KMS-11 (cell line): ENCODE measurements at regions not wholly inside any gene's neighbourhood (a gene's known extent, or its start where the extent isn't known, plus 50 kb on each side); places are given as distances from the start of the nearest gene placed in this dataset.

Experiments
- H2AFZ ChIP-seq: fragments of 200-600 bp; sonication (generic); 2 replicates; pipeline ENCODE4 v1.6.1; 2016; ENCODE audit warnings: antibody characterized with exemption, mixed run types, low read depth
- H3K27ac ChIP-seq: fragments of 200-600 bp; sonication (generic); 2 replicates; pipeline ENCODE4 v1.6.1; 2016; ENCODE audit warnings: mild to moderate bottlenecking, mixed run types
- H3K27me3 ChIP-seq: fragments of 200-600 bp; sonication (generic); 2 replicates; pipeline ENCODE4 v1.6.1; 2017; ENCODE audit warnings: mild to moderate bottlenecking, low read depth, mixed run types, moderate library complexity; ENCODE audit not compliant: insufficient read depth
- H3K36me3 ChIP-seq: fragments of 200-600 bp; sonication (generic); 2 replicates; pipeline ENCODE4 v1.6.1; 2017; ENCODE audit warnings: mild to moderate bottlenecking, mixed run types; ENCODE audit not compliant: insufficient read depth
- H3K4me1 ChIP-seq: fragments of 200-600 bp; sonication (generic); 2 replicates; pipeline ENCODE4 v1.6.1; 2016; ENCODE audit warnings: mild to moderate bottlenecking, low read depth, mixed run types; ENCODE audit not compliant: poor library complexity, severe bottlenecking
- H3K4me2 ChIP-seq: fragments of 200-600 bp; sonication (generic); 2 replicates; pipeline ENCODE4 v1.7.0; 2016; ENCODE audit warnings: mild to moderate bottlenecking, mixed run types
- H3K4me3 ChIP-seq: fragments of 200-600 bp; sonication (generic); IDR thresholded peaks from 2 replicates; pipeline ENCODE4 v1.6.1; 2017; ENCODE audit warnings: low read depth, low read length, mixed read lengths; ENCODE audit not compliant: insufficient read depth
- H3K79me2 ChIP-seq: fragments of 200-600 bp; sonication (generic); 2 replicates; pipeline ENCODE4 v1.6.1; 2016; ENCODE audit warnings: low read depth, mixed run types; ENCODE audit not compliant: insufficient read depth
- H3K9ac ChIP-seq: fragments of 200-600 bp; sonication (generic); 2 replicates; pipeline ENCODE4 v1.6.1; 2016; ENCODE audit warnings: mild to moderate bottlenecking, mixed run types
- H4K20me1 ChIP-seq: fragments of 200-600 bp; sonication (generic); 2 replicates; pipeline ENCODE4 v1.6.1; 2016; ENCODE audit warnings: mild to moderate bottlenecking, mixed run types; ENCODE audit not compliant: insufficient read depth
- CTCF ChIP-seq: fragments of 200-600 bp; sonication (generic); conservative IDR thresholded peaks from 2 replicates; pipeline ENCODE4 v1.6.1; 2017; ENCODE audit warnings: low read depth, mild to moderate bottlenecking, antibody characterized with exemption, low read length, moderate library complexity, mixed read lengths

- H3K27ac ChIP-seq = no peak overlapping the region
These were observed 267.2 kb upstream of the ROBO1 start for GRCh38 chr3:80035021-80035420.

GRCh38 chr3:80023010-80023409 is 255.2 kb upstream of the ROBO1 start:
- no peak for TF ChIP-seq CTCF
- H3K9ac ChIP-seq = no peak overlapping the region
- H3K4me2 ChIP-seq = no peak overlapping the region
- H3K36me3 ChIP-seq = no peaks in the 10 kb centered on the region
- no peak overlapping the region for H3K27ac ChIP-seq
- H3K27me3 ChIP-seq = no peaks in the 10 kb centered on the region
- H4K20me1 ChIP-seq = no peaks in the 10 kb centered on the region
- H3K4me1 ChIP-seq = no peaks in the 10 kb centered on the region
- no peak overlapping the region for H3K4me3 ChIP-seq
- H2AFZ ChIP-seq = no peak overlapping the region
- no peaks in the 10 kb centered on the region for H3K79me2 ChIP-seq

More at GRCh38 chr3:80035021-80035420, 267.2 kb upstream of the ROBO1 start:
- Histone ChIP-seq H3K27me3 (no peaks in the 10 kb centered on the region), H4K20me1 (no peaks in the 10 kb centered on the region), H3K36me3 (no peaks in the 10 kb centered on the region), H3K4me3 (no peak overlapping the region), H3K79me2 (no peaks in the 10 kb centered on the region), H3K9ac (no peak overlapping the region), H2AFZ (no peak overlapping the region), H3K4me2 (no peak overlapping the region), H3K4me1 (no peaks in the 10 kb centered on the region)
- no peak for TF ChIP-seq CTCF

DNA sequence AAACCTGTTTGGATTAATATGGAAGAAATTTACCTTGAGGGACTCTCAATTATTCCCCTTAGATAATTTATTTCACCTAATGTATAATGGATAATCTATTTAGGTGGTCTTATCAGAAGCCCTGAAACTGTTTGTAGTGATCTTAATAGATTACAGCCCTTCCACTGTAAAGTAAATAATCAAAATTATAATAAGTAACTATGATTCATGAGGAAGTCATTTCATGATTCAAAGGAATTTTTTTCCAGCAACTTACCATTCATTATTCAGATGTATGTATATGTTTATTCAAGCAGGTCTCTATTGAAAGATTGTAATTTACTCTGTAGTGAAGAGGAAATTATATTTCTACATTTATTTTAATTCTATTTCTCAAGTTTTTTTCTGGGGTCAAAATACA is 250.6 kb upstream of the ROBO1 start:
- no peak overlapping the region for H3K4me3 ChIP-seq
- no peaks in the 10 kb centered on the region for H3K4me1 ChIP-seq
- H3K27me3 ChIP-seq = no peaks in the 10 kb centered on the region
- no peaks in the 10 kb centered on the region for H3K79me2 ChIP-seq
- no peak overlapping the region for H2AFZ ChIP-seq
- H3K36me3 ChIP-seq = no peaks in the 10 kb centered on the region
- H3K27ac ChIP-seq = no peak overlapping the region
- no peaks in the 10 kb centered on the region for H4K20me1 ChIP-seq
- no peak overlapping the region for H3K9ac ChIP-seq
- H3K4me2 ChIP-seq = no peak overlapping the region
- no peak for TF ChIP-seq CTCF

GRCh38 chr3:80017369-80017768 is 249.6 kb upstream of the ROBO1 start:
- no peak overlapping the region for H3K4me2 ChIP-seq
- TF ChIP-seq CTCF = no peak
- no peaks in the 10 kb centered on the region for H4K20me1 ChIP-seq
- no peak overlapping the region for H3K9ac ChIP-seq
- H3K27ac ChIP-seq = no peak overlapping the region
- no peaks in the 10 kb centered on the region for H3K4me1 ChIP-seq
- no peaks in the 10 kb centered on the region for H3K36me3 ChIP-seq
- H3K27me3 ChIP-seq = no peaks in the 10 kb centered on the region
- no peaks in the 10 kb centered on the region for H3K79me2 ChIP-seq
- H2AFZ ChIP-seq = no peak overlapping the region
- H3K4me3 ChIP-seq = no peak overlapping the region

- Histone ChIP-seq H4K20me1 (no peaks in the 10 kb centered on the region), H3K4me1 (no peaks in the 10 kb centered on the region), H3K4me2 (no peak overlapping the region), H3K27me3 (no peaks in the 10 kb centered on the region), H3K36me3 (no peaks in the 10 kb centered on the region), H3K4me3 (no peak overlapping the region), H3K79me2 (no peaks in the 10 kb centered on the region), H3K27ac (no peak overlapping the region), H2AFZ (no peak overlapping the region), H3K9ac (no peak overlapping the region)
- TF ChIP-seq CTCF = no peak
These were observed 246.8 kb upstream of the ROBO1 start for GRCh38 chr3:80014576-80014975.
